DND-41 (cell line): ENCODE measurements at regions not wholly inside any gene's neighbourhood (a gene's known extent, or its start where the extent isn't known, plus 50 kb on each side); places are given as distances from the start of the nearest gene placed in this dataset.

ENCODE experiments used
- ATAC-seq: fragments of 200-7000 bp; cut with Tn5 transposase; 3 replicates; pipeline ENCODE4 v1.9.1; 2021; ENCODE audit warnings: low read depth; ENCODE audit not compliant: insufficient read depth
- DNase-seq: peaks from one replicate; pipeline ENCODE4 v3.0.0-alpha.2; 2020
- H2AFZ ChIP-seq: 2 replicates; pipeline ENCODE4 v1.6.0; 2012; ENCODE audit warnings: low read depth, low read length
- H3K27ac ChIP-seq: 2 replicates; pipeline ENCODE4 v1.5.1; 2012; ENCODE audit warnings: low read length, inconsistent platforms
- H3K27me3 ChIP-seq: fragments of 200-600 bp; sonication (generic); 2 replicates; pipeline ENCODE4 v1.6.0; 2012; ENCODE audit warnings: low read length, mild to moderate bottlenecking, inconsistent platforms; ENCODE audit not compliant: insufficient read depth, poor library complexity
- H3K36me3 ChIP-seq: 2 replicates; pipeline ENCODE4 v1.5.1; 2012; ENCODE audit warnings: low read length, inconsistent platforms; ENCODE audit not compliant: insufficient read depth
- H3K4me1 ChIP-seq: 2 replicates; pipeline ENCODE4 v1.5.1; 2012; ENCODE audit warnings: mild to moderate bottlenecking, low read length; ENCODE audit not compliant: insufficient read depth
- H3K4me2 ChIP-seq: 2 replicates; pipeline ENCODE4 v1.6.0; 2012; ENCODE audit warnings: mild to moderate bottlenecking, moderate library complexity, low read length, inconsistent platforms; ENCODE audit not compliant: insufficient read depth
- H3K4me3 ChIP-seq, 2 experiments: fragments of 200-600 bp in 1 of 2; shearing (Covaris generic) in 1 of 2; 2 replicates each; pipeline ENCODE4 v1.5.1; 2012 to 2016; ENCODE audit warnings: inconsistent platforms in 2 of 2, low read length in 2 of 2, mild to moderate bottlenecking in 2 of 2, low read depth in 1 of 2, moderate library complexity in 1 of 2
- H3K79me2 ChIP-seq: 2 replicates; pipeline ENCODE4 v1.6.0; 2012; ENCODE audit warnings: low read length, inconsistent platforms; ENCODE audit not compliant: insufficient read depth
- H3K9ac ChIP-seq: 2 replicates; pipeline ENCODE4 v1.6.0; 2012; ENCODE audit warnings: low read depth, mild to moderate bottlenecking, inconsistent platforms, low read length, moderate library complexity
- H3K9me3 ChIP-seq: 2 replicates; pipeline ENCODE4 v1.5.1; 2012; ENCODE audit warnings: low read length, moderate library complexity, mild to moderate bottlenecking, inconsistent platforms; ENCODE audit not compliant: insufficient read depth, severe bottlenecking
- H4K20me1 ChIP-seq: 2 replicates; pipeline ENCODE4 v1.6.0; 2012; ENCODE audit warnings: low read length; ENCODE audit not compliant: insufficient read depth
- EZH2 ChIP-seq: IDR thresholded peaks from 3 replicates; pipeline ENCODE4 v1.6.1; 2012; ENCODE audit warnings: borderline replicate concordance, low read depth, mild to moderate bottlenecking, moderate library complexity, low read length, inconsistent platforms; ENCODE audit not compliant: severe bottlenecking
- TF ChIP-seq, protein P1 (sequence below): IDR thresholded peaks from 2 replicates; pipeline ENCODE4 v1.5.1; 2012; ENCODE audit warnings: borderline replicate concordance, low read length, moderate library complexity, mild to moderate bottlenecking; ENCODE audit not compliant: poor library complexity, severe bottlenecking; ENCODE audit errors: extremely low read depth

GRCh38 chr1:79982211-79982610, 975.7 kb upstream of the ADGRL4 start:
- H3K36me3 ChIP-seq: no peaks in the 10 kb centered on the region
- no peak for TF ChIP-seq EZH2
- TF ChIP-seq, protein P1, sequence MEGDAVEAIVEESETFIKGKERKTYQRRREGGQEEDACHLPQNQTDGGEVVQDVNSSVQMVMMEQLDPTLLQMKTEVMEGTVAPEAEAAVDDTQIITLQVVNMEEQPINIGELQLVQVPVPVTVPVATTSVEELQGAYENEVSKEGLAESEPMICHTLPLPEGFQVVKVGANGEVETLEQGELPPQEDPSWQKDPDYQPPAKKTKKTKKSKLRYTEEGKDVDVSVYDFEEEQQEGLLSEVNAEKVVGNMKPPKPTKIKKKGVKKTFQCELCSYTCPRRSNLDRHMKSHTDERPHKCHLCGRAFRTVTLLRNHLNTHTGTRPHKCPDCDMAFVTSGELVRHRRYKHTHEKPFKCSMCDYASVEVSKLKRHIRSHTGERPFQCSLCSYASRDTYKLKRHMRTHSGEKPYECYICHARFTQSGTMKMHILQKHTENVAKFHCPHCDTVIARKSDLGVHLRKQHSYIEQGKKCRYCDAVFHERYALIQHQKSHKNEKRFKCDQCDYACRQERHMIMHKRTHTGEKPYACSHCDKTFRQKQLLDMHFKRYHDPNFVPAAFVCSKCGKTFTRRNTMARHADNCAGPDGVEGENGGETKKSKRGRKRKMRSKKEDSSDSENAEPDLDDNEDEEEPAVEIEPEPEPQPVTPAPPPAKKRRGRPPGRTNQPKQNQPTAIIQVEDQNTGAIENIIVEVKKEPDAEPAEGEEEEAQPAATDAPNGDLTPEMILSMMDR: no peak
- DNase-seq (no peak), ATAC-seq (no peak)
- no peaks in the 10 kb centered on the region for H4K20me1 ChIP-seq
- H3K27me3 ChIP-seq: no peaks in the 10 kb centered on the region
- H3K27ac ChIP-seq: no peak overlapping the region
- no peak overlapping the region for H3K4me2 ChIP-seq
- H3K79me2 ChIP-seq: no peaks in the 10 kb centered on the region
- no peak overlapping the region for H2AFZ ChIP-seq
- no peaks in the 10 kb centered on the region for H3K9me3 ChIP-seq
- H3K4me3 ChIP-seq: no peak overlapping the region
- H3K4me1 ChIP-seq: no peaks in the 10 kb centered on the region
- no peak overlapping the region for H3K9ac ChIP-seq

DNA sequence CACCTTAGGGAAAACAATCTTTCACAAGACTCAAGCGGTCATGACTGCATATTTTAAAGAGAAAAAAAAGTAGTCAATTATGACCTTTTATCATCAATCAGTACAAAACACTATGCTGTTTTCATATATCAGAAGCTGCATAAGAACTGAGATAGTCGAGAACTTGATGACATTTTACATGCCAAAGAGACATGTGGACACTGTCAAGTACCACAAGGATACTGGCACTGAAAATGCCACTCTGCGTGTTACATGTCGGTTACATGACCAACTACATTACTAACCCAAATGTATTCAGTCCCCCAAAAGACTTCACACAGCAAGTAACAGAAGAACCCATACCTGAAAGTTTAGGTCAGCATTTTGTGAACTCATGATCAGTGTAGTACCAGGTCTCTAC, 975.0 kb upstream of the ADGRL4 start:
- TF ChIP-seq EZH2: no peak
- TF ChIP-seq, protein P1: no peak
- Histone ChIP-seq H3K27ac (no peak overlapping the region), H3K9me3 (no peaks in the 10 kb centered on the region), H4K20me1 (no peaks in the 10 kb centered on the region), H3K4me2 (no peak overlapping the region), H3K27me3 (no peaks in the 10 kb centered on the region), H2AFZ (no peak overlapping the region), H3K4me1 (no peaks in the 10 kb centered on the region), H3K36me3 (no peaks in the 10 kb centered on the region), H3K79me2 (no peaks in the 10 kb centered on the region), H3K4me3 (no peak overlapping the region), H3K9ac (no peak overlapping the region)
- ATAC-seq (no peak), DNase-seq (no peak)

GRCh38 chr1:79979346-79979745, 972.8 kb upstream of the ADGRL4 start:
- Histone ChIP-seq H3K9ac (no peak overlapping the region), H4K20me1 (no peaks in the 10 kb centered on the region), H3K4me2 (no peak overlapping the region), H3K9me3 (no peaks in the 10 kb centered on the region), H3K27me3 (no peaks in the 10 kb centered on the region), H2AFZ (no peak overlapping the region), H3K36me3 (no peaks in the 10 kb centered on the region), H3K4me3 (no peak overlapping the region), H3K79me2 (no peaks in the 10 kb centered on the region), H3K4me1 (no peaks in the 10 kb centered on the region), H3K27ac (no peak overlapping the region)
- ATAC-seq: no peak
- DNase-seq: no peak
- TF ChIP-seq, protein P1: no peak
- TF ChIP-seq EZH2: no peak

DNA sequence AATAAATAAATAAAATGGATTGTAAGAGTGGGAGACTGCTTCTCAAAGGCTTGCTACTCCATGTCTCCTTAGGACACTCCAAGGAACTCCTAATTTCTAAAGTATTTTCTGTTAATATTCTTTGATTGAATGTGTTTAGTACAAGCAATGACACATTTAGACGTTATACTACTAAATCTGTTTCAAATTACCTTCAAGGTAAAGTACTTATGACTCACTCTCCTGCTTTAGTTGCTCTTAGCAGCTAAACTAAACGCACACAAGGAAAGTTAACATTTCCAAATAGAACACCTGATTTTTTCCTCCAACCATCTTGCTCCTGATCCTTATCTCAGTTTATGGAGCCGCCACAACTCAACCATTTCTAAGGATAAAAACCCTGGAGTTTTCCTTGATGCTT, 969.8 kb upstream of the ADGRL4 start:
- Histone ChIP-seq H3K36me3 (no peaks in the 10 kb centered on the region), H3K9ac (no peak overlapping the region), H3K4me2 (no peak overlapping the region), H3K4me3 (no peak overlapping the region), H3K9me3 (no peaks in the 10 kb centered on the region), H3K79me2 (no peaks in the 10 kb centered on the region), H4K20me1 (no peaks in the 10 kb centered on the region), H3K27me3 (no peaks in the 10 kb centered on the region), H3K27ac (no peak overlapping the region), H3K4me1 (no peaks in the 10 kb centered on the region), H2AFZ (no peak overlapping the region)
- TF ChIP-seq EZH2: no peak
- TF ChIP-seq, protein P1: no peak
- ATAC-seq (no peak), DNase-seq (no peak)
